Panc1 (cell line): ENCODE measurements at regions not wholly inside any gene's neighbourhood (a gene's known extent, or its start where the extent isn't known, plus 50 kb on each side); places are given as distances from the start of the nearest gene placed in this dataset.
"Not testable (repeated sequence)": the region's sequence is repeated elsewhere in the genome, so short reads cannot be mapped to it uniquely, and the experiment has no call there.

Experiments used
- ATAC-seq: fragments of 200-7000 bp; cut with Tn5 transposase; 2 replicates; pipeline ENCODE4 v1.9.1; 2020; ENCODE audit warnings: mild to moderate bottlenecking, moderate library complexity
- BruUV-seq: library from RNA; stranded (reverse); fragments of 400-500 nt; replicated peaks from 2 replicates; lab custom pipeline; 2021; lab: Mats Ljungman, UMichigan
- CTCF ChIA-PET: fragments of 300-600 bp; sonication (Branson Sonifier 250); formaldehyde crosslinking; loops from one replicate; lab custom pipeline; 2022; ENCODE audit warnings: antibody characterized with exemption; lab: Charles Lee
- POLR2A ChIA-PET: fragments of 300-600 bp; sonication (Branson Sonifier 250); formaldehyde crosslinking; loops from one replicate; lab custom pipeline; 2022; ENCODE audit warnings: antibody characterized with exemption; lab: Charles Lee
- DNase-seq: peaks from one replicate; pipeline ENCODE4 v3.0.0-alpha.2; 2010; ENCODE audit warnings: low read depth, low spot score
- H3K27ac ChIP-seq: 2 replicates; pipeline ENCODE4 v1.5.1; 2011; ENCODE audit warnings: mild to moderate bottlenecking, low read length, inconsistent platforms
- H3K27me3 ChIP-seq: fragments of 200-500 bp; sonication (Bioruptor generic); 2 replicates; pipeline ENCODE4 v1.6.0; 2014; ENCODE audit warnings: low read length, inconsistent platforms; ENCODE audit not compliant: control insufficient read depth, insufficient read depth
- H3K36me3 ChIP-seq: fragments of 200-500 bp; sonication (Bioruptor generic); 2 replicates; pipeline ENCODE4 v1.5.1; 2014; ENCODE audit warnings: inconsistent platforms, mild to moderate bottlenecking, low read length, moderate library complexity; ENCODE audit not compliant: control insufficient read depth, insufficient read depth
- H3K4me1 ChIP-seq: 2 replicates; pipeline ENCODE4 v1.5.1; 2011; ENCODE audit warnings: inconsistent platforms, mild to moderate bottlenecking, low read length, moderate library complexity; ENCODE audit not compliant: control insufficient read depth, insufficient read depth
- H3K4me3 ChIP-seq, 2 experiments: 2 replicates each; pipeline ENCODE4 v1.5.1; 2011 to 2012; ENCODE audit warnings: low read depth in 2 of 2, low read length in 2 of 2, mild to moderate bottlenecking in 2 of 2, inconsistent platforms in 1 of 2, moderate library complexity in 1 of 2
- H3K9me3 ChIP-seq: fragments of 200-500 bp; sonication (Bioruptor generic); 2 replicates; pipeline ENCODE4 v1.5.1; 2014; ENCODE audit warnings: low read depth, mild to moderate bottlenecking, inconsistent platforms, low read length, moderate library complexity; ENCODE audit not compliant: control insufficient read depth, insufficient read depth
- CTCF ChIP-seq: fragments of 450-650 bp; IDR thresholded peaks from 2 replicates; pipeline ENCODE4 v1.5.1; 2017; ENCODE audit warnings: mild to moderate bottlenecking
- POLR2AphosphoS5 ChIP-seq: IDR thresholded peaks from 2 replicates; pipeline ENCODE4 v1.6.1; 2012; ENCODE audit warnings: mild to moderate bottlenecking, low read depth, low read length, moderate library complexity
- REST ChIP-seq, 2 experiments: IDR thresholded peaks; 2 replicates each; pipeline ENCODE4 v1.6.1; 2011 to 2012; ENCODE audit warnings: low read depth in 2 of 2, control low read depth in 1 of 2, low read length in 1 of 2, mild to moderate bottlenecking in 1 of 2, moderate library complexity in 1 of 2; ENCODE audit not compliant: insufficient read depth in 1 of 2
- SIN3A ChIP-seq: IDR thresholded peaks from 2 replicates; pipeline ENCODE4 v1.6.1; 2012; ENCODE audit warnings: low read depth, mild to moderate bottlenecking, low read length, moderate library complexity, borderline replicate concordance; ENCODE audit not compliant: insufficient read depth
- TCF7L2 ChIP-seq: IDR thresholded peaks from 2 replicates; pipeline ENCODE4 v1.6.1; 2011; ENCODE audit warnings: mild to moderate bottlenecking, low read depth, low read length, inconsistent platforms
- in situ Hi-C: cut with HindIII; loops from 2 replicates; pipeline ENCODE4 v1.10.0; 2016; ENCODE audit warnings: low sequenced_read_pairs, low pct_unique_long_range_greater_than_20kb
- intact Hi-C: fragments of 100-400 bp; cut with micrococcal nuclease; formaldehyde crosslinking; loops from one replicate; pipeline ENCODE4 v1.10.0; 2022; ENCODE audit not compliant: unreplicated experiment

DNA sequence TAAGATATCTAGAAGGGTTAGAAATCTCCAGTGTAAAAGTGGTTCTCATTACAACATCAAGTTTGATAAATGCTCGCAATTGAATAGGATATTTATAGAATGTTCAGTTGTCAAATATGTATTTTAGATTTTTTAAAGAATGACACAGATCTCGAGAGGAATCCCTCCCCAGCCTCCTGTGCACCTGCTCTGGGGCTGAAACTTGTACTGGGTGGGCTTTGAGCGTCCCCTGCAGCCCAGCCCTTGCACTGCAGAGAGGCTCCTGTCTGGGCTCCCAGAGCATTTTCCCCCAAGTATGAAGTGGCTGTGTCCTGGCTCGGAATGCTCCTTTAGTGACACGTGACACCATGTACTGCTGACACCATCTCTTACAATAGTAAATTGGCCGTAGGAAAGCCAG lies 499.6 kb downstream of the TMEM121 start:
- H3K4me3 ChIP-seq = no peak overlapping the region
- H3K27me3 ChIP-seq = no peaks in the 10 kb centered on the region; the same call in 1 of the 2 replicates
- DNase-seq = no peak
- no peak for ATAC-seq
- TF ChIP-seq CTCF (no peak), TCF7L2 (no peak), SIN3A (no peak), POLR2AphosphoS5 (no peak), REST (IDR thresholded peaks at IDR 0.05; ENCODE audit: insufficient read depth in 1 of 2, low read depth in 2 of 2, low read length in 1 of 2) (no peak)
- no peaks in the 10 kb centered on the region for H3K4me1 ChIP-seq
- no TSS peak for BruUV-seq
- no peaks in the 10 kb centered on the region for H3K9me3 ChIP-seq
- intact Hi-C loops (no loop called here), in situ Hi-C loops (no loop called here)
- no peaks in the 10 kb centered on the region for H3K36me3 ChIP-seq
- POLR2A ChIA-PET = no interaction called here
- H3K27ac ChIP-seq = no peak overlapping the region
- CTCF ChIA-PET = no interaction called here

DNA sequence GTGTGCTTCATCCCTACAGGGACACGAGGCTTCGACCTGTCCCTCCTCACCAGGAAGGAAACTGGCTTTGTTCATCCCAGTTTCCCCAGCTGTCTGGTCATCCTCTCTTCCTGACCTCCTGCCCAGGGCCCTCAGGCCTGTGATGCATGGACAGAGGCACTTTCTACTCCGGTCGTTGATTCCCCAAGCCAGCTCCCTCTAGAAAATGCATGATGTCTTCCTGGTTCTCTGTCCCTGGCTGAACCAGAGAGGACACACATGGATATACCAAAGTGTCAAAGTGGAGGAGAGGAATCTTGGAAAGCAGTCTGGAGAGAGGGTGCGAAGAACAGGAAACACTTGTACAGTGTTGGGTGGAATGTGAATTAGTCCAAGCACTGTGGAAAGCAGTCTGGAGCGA lies 501.4 kb downstream of the TMEM121 start:
- not testable (repeated sequence) for H3K9me3 ChIP-seq

DNA sequence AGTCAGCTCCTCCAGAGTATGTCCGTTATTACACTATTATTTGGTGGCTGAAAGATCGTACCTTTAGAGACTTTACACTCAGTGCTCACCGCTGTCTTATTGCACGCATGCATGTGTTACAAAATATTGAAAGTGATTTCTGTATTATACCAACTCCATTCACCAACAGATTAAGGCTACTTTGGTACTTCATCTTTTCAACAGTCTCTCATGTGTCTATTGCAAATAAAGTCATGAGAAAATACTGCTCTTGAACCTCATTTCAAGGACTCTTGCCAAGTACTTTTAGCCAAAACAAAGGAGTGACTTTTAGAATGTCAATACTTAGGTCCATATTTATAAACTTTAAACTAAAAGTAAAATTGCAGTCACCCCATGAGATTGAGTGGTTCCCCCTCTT lies 503.6 kb downstream of the TMEM121 start:
- intact Hi-C loops = no loop called here
- ATAC-seq (no peak), DNase-seq (no peak)
- in situ Hi-C loops = no loop called here
- Histone ChIP-seq H3K27me3 (no peaks in the 10 kb centered on the region; the same call in none of the 2 replicates), H3K36me3 (no peaks in the 10 kb centered on the region), H3K27ac (no peak overlapping the region), H3K4me1 (no peaks in the 10 kb centered on the region), H3K9me3 (no peaks in the 10 kb centered on the region), H3K4me3 (no peak overlapping the region)
- CTCF ChIA-PET = interaction anchor here (0.6 kb wide), 1 partner anchor 84 kb away, joined by 9 read pairs; no protein-coding TSS in a partner anchor
- BruUV-seq = no TSS peak
- POLR2A ChIA-PET = no interaction called here
- TF ChIP-seq TCF7L2 (no peak), REST (IDR thresholded peaks at IDR 0.05; ENCODE audit: insufficient read depth in 1 of 2, low read depth in 2 of 2, low read length in 1 of 2) (no peak), CTCF (no peak), POLR2AphosphoS5 (no peak), SIN3A (no peak)

More for the DNA sequence above, 501.4 kb downstream of the TMEM121 start:
- H3K27ac ChIP-seq, DNase-seq, H3K4me3 ChIP-seq, H3K36me3 ChIP-seq, BruUV-seq, CTCF ChIA-PET, H3K27me3 ChIP-seq, ATAC-seq, intact Hi-C loops, in situ Hi-C loops, POLR2A ChIA-PET, H3K4me1 ChIP-seq: not testable (repeated sequence)
